Mucosa of descending colon (tissue), 3 donors: ENCODE measurements at regions not wholly inside any gene's neighbourhood (a gene's known extent, or its start where the extent isn't known, plus 50 kb on each side); places are given as distances from the start of the nearest gene placed in this dataset.

Experiments
- ATAC-seq: fragments of 200-7000 bp; cut with Tn5 transposase; one replicate; pipeline ENCODE4 v1.9.1; 2020; ENCODE audit warnings: mild to moderate bottlenecking, moderate library complexity
- DNase-seq, 3 donors: peaks; one replicate each; pipeline ENCODE4 v3.0.0-alpha.2; 2020
- H3K36me3 ChIP-seq: fragments of 200-600 bp; one replicate; pipeline ENCODE4 v1.8.0; 2021; ENCODE audit warnings: low read depth, mild to moderate bottlenecking
- H3K4me1 ChIP-seq: fragments of 200-600 bp; one replicate; pipeline ENCODE4 v1.8.0; 2021; ENCODE audit warnings: low read depth, mild to moderate bottlenecking
- H3K4me3 ChIP-seq: fragments of 200-600 bp; one replicate; pipeline ENCODE4 v1.8.0; 2021; ENCODE audit warnings: mild to moderate bottlenecking
- H3K9me3 ChIP-seq: fragments of 200-600 bp; one replicate; pipeline ENCODE4 v1.8.0; 2021; ENCODE audit warnings: mild to moderate bottlenecking
- intact Hi-C, 2 donors: fragments of 100-400 bp; cut with DNase I in 1 of 2; cut with micrococcal nuclease in 1 of 2; formaldehyde crosslinking; loops; one replicate each; pipeline versions ENCODE4 v1.11.0 to v1.11.1; 2022; cut with DNase I, micrococcal nuclease
- TF ChIP-seq, protein P1 (sequence below): fragments of 200-600 bp; IDR thresholded peaks from one replicate; pipeline ENCODE4 v1.8.0; 2022; ENCODE audit warnings: antibody characterized with exemption, mild to moderate bottlenecking
- donor health status: DM: no; HTN: no; CAD: no; lungs with moderate emphysema.
- donor health status: DM: no; HTN: no; CAD: no.
- donor health status: DM: no; HTN: yes; CAD: no.

DNA sequence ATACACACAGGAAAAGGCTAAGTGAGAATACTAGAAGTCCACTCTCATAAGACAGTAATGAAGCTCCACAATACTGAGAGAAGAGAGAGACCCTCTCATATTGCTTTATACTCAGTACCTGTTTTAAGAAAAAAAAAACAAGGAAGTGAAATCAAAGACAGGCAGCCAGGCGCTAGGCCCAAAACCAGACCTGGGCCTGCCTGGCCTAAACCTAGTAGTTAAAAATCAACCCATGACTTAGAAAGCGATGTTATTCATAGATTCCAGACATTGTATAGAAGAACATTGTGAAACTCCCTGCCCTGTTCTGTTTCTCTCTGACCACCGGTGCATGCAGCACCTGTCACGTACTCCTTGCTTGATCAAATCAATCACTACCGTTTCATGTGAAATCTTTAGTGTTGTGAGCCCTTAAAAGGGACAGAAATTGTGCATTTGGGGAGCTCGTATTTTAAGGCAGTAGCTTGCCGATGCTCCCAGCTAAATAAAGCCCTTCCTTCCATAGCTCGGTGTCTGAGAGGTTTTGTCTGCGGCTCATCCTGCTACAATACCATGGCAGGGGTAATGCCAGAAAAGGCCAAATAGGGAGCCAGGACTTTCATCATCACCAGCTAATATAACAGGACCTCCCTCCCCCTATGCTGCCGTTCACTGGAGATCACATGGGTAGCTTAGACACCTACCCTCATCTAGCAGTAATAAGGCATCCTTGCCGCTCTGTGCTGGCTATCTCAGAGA, 1294.1 kb downstream of the NSUN3 start:
- intact Hi-C loops: no loop called here
- no peaks in the 10 kb centered on the region for H3K9me3 ChIP-seq
- H3K4me3 ChIP-seq: no peak overlapping the region
- no peaks in the 10 kb centered on the region for H3K36me3 ChIP-seq
- H3K4me1 ChIP-seq: no peaks in the 10 kb centered on the region
- no peak for DNase-seq
- ATAC-seq: no peak
- TF ChIP-seq, protein P1, sequence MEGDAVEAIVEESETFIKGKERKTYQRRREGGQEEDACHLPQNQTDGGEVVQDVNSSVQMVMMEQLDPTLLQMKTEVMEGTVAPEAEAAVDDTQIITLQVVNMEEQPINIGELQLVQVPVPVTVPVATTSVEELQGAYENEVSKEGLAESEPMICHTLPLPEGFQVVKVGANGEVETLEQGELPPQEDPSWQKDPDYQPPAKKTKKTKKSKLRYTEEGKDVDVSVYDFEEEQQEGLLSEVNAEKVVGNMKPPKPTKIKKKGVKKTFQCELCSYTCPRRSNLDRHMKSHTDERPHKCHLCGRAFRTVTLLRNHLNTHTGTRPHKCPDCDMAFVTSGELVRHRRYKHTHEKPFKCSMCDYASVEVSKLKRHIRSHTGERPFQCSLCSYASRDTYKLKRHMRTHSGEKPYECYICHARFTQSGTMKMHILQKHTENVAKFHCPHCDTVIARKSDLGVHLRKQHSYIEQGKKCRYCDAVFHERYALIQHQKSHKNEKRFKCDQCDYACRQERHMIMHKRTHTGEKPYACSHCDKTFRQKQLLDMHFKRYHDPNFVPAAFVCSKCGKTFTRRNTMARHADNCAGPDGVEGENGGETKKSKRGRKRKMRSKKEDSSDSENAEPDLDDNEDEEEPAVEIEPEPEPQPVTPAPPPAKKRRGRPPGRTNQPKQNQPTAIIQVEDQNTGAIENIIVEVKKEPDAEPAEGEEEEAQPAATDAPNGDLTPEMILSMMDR: no peak

DNA sequence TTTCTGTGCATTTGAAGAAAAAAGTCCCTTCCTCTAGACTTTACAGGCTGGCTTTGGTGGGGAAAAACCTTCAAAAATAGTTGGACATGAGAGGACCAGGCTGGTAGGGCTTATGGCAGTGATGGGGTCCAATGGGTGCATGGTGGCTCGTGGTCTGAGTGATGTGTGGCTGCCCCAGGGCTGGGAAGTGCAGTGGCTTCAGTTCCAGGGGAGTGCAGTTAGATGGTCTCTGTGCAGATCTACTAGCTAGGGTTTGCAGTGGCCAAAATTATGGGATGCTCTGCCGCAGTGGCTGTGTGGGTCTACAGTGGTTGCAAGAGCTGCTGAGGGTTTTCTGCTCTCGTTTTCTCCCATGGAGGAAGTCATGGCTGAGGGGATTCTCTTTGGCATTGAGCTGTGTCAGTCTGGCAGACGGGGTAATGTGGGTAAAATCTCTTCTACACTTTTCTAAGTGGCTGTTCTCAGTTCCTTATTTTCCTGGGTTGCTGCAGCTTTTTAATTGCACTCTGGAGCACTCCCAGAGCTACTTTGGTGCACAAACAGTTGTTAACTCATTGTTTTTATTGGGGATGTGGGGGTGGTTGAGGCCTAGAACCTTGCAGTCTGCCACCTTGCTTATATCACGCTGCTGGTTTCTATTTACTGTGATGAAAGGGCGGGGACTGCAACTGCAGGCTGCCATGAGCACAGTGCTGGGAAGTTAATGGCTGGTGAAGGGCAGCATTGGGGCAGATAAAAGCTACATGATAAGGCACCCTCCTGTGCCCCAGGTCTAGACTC, 1324.6 kb downstream of the NSUN3 start:
- TF ChIP-seq, protein P1: no peak
- H3K36me3 ChIP-seq: no peaks in the 10 kb centered on the region
- peak; percentile 13 for ATAC-seq
- intact Hi-C loops: no loop called here
- no peaks in the 10 kb centered on the region for H3K9me3 ChIP-seq
- no peak overlapping the region for H3K4me3 ChIP-seq
- DNase-seq: no peak
- no peaks in the 10 kb centered on the region for H3K4me1 ChIP-seq

DNA sequence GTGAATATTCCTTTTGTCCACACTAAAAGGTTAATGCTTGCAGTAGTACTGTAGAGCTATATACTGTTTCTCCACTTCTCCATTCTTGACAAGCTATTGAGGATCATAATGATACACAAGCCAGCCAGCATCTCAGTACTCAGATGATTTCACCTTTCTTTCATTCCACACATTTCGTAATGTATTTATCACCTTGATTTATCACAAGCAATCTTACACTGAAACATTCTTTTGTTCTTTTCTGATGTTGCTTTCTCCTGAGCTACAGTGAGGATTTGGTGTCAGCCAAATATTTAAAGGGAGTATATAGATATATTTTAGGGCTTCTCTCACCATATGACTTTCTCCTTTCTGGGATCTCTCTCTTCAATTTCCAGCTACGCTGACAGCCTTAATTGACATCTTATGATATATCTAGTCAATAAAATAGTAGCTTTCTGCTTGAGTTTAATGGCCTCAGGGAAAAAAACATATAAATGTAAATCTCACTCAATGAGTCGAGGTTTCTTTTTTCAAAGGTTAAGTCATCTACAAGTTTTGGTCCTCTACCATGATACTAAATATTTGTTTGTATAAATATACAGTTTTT, 1327.0 kb downstream of the NSUN3 start:
- no peak for DNase-seq
- TF ChIP-seq, protein P1: no peak
- no peak overlapping the region for H3K4me3 ChIP-seq
- no peaks in the 10 kb centered on the region for H3K36me3 ChIP-seq
- no peaks in the 10 kb centered on the region for H3K4me1 ChIP-seq
- intact Hi-C loops: no loop called here
- H3K9me3 ChIP-seq: no peaks in the 10 kb centered on the region
- ATAC-seq: no peak

DNA sequence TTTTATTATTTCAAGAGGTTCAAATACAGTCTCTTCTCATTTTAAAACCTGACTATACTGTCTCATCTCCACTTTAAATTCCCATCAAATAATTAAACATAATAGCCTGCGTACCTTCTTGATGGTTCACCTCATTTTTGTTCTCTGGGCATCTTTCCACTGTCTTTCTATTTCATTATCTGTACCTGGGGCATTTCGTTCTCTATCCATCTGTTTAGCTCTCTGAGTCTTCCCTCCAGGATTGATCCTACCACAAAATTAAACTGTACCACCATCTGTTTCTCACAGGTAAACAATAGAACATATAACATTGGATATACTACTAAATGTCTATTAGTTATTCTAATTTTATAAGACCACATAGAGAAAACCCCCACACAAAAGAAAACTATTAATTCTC, 1331.4 kb downstream of the NSUN3 start:
- DNase-seq (no peak), ATAC-seq (no peak)
- Histone ChIP-seq H3K36me3 (no peaks in the 10 kb centered on the region), H3K4me1 (no peaks in the 10 kb centered on the region), H3K9me3 (no peaks in the 10 kb centered on the region), H3K4me3 (no peak overlapping the region)
- intact Hi-C loops: no loop called here
- TF ChIP-seq, protein P1: no peak

DNA sequence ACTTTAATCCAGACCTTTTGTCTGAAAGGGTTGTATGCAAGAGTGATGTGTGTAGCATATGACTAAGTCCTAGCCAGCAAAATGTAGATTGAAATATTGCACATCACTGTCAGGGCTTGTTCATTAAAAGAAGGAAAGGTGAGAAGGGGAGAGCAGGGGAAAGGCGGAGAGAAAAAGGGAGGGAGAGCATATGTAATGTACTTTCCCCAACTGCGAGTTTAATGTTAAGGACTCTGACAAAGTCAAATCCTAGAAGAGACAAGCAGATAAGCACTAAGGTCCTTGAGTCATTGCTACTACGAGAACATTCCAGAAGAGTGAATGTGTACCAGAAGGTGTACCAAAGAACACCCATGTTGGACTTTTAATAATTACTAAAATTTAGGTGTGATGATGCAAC, 1336.7 kb downstream of the NSUN3 start:
- no peaks in the 10 kb centered on the region for H3K4me1 ChIP-seq
- DNase-seq: no peak
- no peak overlapping the region for H3K4me3 ChIP-seq
- no peaks in the 10 kb centered on the region for H3K9me3 ChIP-seq
- no peaks in the 10 kb centered on the region for H3K36me3 ChIP-seq
- TF ChIP-seq, protein P1: no peak
- no peak for ATAC-seq
- intact Hi-C loops: no loop called here
